ENCODE measurements at regions not wholly inside any gene's neighbourhood (a gene's known extent, or its start where the extent isn't known, plus 50 kb on each side); places are given as distances from the start of the nearest gene placed in this dataset.

- no peak for DNase-seq
Observed at GRCh38 chr13:39859898-39860297, 204.4 kb downstream of the COG6 start.

DNA sequence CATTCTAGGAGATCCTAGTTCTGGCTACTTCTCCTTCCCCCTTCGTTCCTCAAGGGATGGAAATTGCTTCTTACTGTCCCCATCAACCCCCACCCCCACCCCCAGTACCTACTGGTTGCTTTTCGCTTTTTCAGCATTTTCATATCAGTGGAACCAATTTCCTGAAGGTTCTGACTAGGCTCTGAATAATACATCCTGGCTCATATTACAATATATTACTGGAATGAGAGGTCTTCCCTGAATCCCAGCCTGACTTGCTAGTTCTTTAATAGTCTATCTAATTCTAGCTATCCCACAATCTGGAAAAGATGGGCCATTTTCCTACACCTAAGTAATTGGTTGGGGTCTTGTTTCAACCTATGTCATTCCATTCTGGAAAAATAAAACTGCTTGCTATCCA, 207.4 kb downstream of the COG6 start:
- no peak for DNase-seq

GRCh38 chr13:39864221-39864620, 208.8 kb downstream of the COG6 start:
- DNase-seq, result no peak

DNA sequence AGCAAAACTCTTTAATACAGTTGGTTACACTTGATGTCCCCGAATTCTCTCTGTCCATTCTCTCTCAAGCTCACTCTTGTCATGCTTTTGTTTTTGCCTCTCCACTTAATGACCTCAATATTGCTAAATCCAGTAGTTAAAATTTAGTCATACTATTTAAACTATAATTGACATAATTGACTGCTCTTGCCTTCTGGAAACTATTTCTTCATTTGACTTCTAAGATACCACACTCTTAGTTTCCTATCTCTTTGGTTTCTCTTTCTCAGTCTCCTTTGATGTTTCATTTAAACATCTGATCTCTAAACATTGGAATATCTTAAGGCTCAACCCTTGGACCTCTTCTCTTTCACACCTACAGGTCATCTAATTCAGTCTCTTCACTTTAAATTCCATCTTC, 211.3 kb downstream of the COG6 start:
- no peak for DNase-seq

DNA sequence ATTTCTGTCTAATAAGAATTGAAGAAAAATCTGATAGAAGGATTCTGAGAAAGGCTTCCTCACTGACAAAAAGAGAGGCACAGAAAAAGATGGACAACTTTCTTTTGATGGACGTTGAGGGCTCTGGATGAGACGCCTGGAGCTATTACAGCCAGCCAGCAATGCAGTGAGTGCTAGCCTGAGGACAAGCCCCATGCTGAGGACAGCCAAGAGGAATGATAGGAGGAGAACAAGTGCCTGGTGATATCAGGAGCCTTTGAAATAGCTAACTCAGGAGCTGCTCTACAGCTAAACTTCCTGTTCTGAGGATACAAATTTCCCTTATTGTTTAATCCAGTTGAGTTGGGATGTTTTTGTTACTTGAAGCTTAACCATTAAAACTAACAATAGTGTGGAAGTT, 212.3 kb downstream of the COG6 start:
- no peak for DNase-seq

DNA sequence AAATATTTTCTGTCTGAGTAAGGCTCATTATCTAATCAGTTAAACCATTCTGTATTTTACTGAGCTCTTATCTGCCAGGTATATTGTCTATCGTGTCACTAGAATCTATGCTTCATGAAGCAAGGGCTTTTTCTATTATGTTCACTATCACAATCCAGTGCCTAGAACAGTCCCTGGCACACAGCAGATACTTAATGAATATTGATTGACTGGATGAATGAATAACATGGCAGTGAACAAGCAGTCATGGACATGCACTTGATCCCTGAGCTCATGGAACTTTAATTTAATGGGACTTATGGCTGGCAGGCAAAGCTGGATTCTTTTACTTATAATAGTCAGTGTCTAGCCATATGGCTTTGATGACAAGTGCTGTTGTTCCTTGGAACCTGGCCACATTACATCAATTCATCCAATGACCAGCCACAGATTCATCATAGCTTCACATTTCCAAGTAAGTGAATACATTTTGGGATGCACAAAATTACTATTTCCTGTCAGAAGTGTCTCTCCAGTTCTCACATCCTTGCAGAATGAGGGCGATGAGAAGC, 214.8 kb downstream of the COG6 start:
- DNase-seq, result no peak

- DNase-seq, result no peak
Observed at GRCh38 chr13:39874331-39875053, 219.0 kb downstream of the COG6 start.

DNA sequence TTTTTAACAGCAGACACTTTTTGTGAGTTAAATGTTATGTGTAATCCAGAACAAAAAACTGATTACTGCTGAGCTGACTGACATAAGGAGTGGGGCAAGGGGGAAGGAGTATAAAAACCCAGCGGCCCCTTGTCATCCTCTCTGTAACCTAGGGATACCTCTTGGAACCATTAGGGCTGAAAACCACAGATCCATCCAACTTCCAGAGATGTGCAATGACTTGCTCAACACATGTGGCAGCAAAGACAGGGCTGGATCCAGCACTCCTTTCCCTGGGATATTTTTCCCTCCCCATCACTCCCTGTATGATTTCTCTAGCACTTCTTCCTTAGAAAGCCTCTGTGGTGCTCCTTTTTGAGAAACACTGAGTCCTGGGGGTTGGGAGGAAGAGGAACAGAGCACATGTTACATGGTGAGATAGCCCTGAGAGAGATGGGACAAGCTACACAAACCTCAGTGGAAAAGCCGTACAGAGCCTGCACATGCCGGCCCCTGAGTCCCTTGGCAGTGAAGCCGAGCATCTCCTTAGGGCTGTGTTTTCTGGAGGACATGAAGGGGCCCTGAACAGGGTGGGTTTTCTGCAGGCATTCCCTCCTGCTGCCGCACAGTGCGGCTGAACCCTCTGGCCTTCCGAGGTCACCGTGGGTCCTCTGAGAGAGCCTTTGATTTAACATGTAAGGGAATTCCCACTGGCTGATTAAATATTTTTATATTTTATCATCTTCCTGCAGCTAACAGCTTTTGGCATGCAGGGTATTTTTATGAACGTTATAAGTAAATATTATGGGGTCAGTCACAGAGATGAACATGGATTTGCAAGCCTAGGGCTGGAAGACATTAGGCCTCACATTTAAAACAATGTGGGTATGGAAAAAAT, 219.9 kb downstream of the COG6 start:
- DNase-seq, result no peak

- peak; percentile 47 for DNase-seq
Observed at GRCh38 chr13:39876258-39876657, 220.8 kb downstream of the COG6 start.

DNA sequence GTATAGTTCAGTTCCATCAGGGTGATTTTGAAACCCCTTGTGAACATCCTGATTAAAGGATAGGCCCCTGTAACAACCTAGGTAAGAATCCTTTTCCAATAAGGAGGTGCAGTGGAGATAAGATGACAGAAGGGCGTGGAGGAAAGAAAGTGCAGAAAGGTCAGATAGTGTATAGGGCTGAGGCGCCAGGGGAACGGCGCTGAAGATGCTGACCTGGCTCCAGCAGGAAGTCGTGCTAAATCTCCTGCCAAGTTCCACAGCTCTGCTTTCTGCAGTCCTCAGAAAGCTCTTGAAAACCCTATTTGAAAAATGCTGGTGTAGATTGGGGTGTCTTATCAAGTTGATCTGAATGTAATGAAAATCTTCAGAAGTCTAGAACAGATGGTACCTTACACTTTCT, 221.7 kb downstream of the COG6 start:
- DNase-seq, result no peak

- no peak for DNase-seq
Observed at GRCh38 chr13:39879286-39880035, 224.0 kb downstream of the COG6 start.

- no peak for DNase-seq
Observed at GRCh38 chr13:39881383-39881782, 225.9 kb downstream of the COG6 start.

DNA sequence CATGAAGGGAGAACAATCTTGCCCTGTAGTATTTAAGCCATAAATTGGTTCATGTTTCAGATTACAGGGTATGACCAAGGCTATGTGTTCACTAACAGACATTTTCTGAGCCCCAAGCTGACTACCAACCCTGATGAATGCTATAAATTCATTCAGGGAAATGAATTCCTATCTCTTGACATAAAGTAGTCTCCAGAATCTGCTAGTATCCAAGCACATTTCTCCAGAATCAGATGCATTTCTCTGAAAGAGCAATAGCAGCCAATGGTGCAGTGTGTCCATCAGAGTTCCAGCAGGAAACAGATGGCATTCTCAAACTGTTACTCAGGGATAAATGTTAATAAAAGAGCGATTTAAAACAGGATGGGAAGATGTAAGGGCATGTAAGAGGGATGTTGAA, 226.4 kb downstream of the COG6 start:
- no peak for DNase-seq

- no peak for DNase-seq
Observed at GRCh38 chr13:39884166-39884565, 228.7 kb downstream of the COG6 start.

- DNase-seq, result no peak
Observed at GRCh38 chr13:39886336-39886735, 230.9 kb downstream of the COG6 start.

- DNase-seq, result no peak
Observed at GRCh38 chr13:39887387-39887786, 231.9 kb downstream of the COG6 start.

- DNase-seq, result no peak
Observed at GRCh38 chr13:39888865-39889810, 233.7 kb downstream of the COG6 start.

DNA sequence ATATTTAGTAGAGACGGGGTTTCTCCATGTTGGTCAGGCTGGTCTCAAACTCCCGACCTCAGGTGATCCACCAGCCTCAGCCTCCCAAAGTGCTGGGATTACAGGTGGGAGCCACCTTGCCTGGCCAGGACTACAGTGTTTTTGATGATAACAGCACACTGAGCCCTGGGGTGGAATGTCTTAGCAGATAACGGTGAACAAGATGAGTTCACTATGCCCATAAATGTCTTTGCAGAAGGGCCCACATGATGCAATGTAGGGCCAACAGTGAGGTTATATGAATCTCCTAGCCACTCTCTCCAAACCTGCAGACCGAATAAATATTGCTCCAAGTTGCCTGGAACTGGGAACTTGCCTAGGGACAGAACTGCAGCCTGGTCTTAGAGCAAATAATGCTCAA, 235.1 kb downstream of the COG6 start:
- no peak for DNase-seq

- DNase-seq, result no peak
Observed at GRCh38 chr13:39892721-39893685, 237.5 kb downstream of the COG6 start.

DNA sequence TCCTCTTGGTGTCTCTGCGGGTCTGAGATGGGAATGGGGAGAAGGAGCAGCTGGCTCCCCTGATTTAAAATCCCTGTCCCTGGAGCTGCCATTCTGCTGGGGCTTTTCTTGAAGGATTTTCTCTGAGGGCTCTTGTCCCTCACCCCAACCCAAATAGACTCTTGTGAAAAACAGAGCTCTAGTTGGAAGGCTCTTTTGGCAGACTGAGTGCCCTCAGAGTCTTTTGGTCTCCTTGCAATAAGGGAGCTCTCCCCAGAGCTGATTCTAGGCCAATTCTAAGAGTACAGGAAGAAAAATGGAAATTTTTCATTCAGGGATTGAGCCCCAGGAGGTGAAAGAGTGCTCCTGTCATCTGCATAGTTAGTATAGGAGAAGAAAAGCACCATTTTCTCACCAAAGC, 238.3 kb downstream of the COG6 start:
- DNase-seq, result no peak

DNA sequence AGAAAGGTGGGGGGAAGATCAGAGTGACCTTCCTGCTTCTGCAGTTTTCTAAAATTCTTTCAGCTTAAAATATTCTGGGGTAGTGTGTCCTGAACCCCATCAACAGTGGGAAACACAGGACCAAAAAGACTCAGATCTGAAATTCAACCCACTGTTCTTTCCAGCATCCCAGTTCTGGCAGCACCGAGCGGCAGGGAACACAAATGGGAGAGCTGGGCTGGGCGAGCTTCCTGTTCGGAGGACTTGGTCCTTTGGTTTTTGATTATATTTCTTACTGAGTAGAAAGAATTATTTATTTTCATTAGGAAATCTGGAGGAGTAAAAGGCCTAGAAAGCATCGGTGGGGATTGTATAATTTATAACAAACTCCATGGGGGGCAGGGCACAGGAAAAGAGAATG, 239.1 kb downstream of the COG6 start:
- DNase-seq, result no peak
